Neural progenitor cell (in vitro differentiated cells): ENCODE measurements at regions not wholly inside any gene's neighbourhood (a gene's known extent, or its start where the extent isn't known, plus 50 kb on each side); places are given as distances from the start of the nearest gene placed in this dataset.

Experiments used
- CTCF ChIP-seq: fragments of 200-600 bp; sonication (generic); IDR thresholded peaks from 2 replicates; pipeline ENCODE4 v1.5.1; 2017; ENCODE audit warnings: antibody characterized with exemption, mild to moderate bottlenecking
- EZH2 ChIP-seq: fragments of 200-600 bp; sonication (generic); IDR thresholded peaks from 2 replicates; pipeline ENCODE4 v1.6.1; 2017; ENCODE audit warnings: antibody characterized with exemption, mild to moderate bottlenecking, moderate library complexity
- EZH2phosphoT487 ChIP-seq: fragments of 200-600 bp; sonication (generic); IDR thresholded peaks from 2 replicates; pipeline ENCODE4 v1.6.1; 2017; ENCODE audit warnings: antibody characterized with exemption

- TF ChIP-seq CTCF (no peak), EZH2phosphoT487 (no peak), EZH2 (no peak)
Observed at GRCh38 chr21:16563116-16563515, 833.3 kb downstream of the USP25 start.
